Renal cortex interstitium (tissue), 11 donors: ENCODE measurements at regions not wholly inside any gene's neighbourhood (a gene's known extent, or its start where the extent isn't known, plus 50 kb on each side); places are given as distances from the start of the nearest gene placed in this dataset.

ENCODE experiments used
- DNase-seq, 11 donors: peaks; one replicate each; pipeline ENCODE4 v3.0.0-alpha.2; 2013; ENCODE audit warnings: low read depth in 9 of 11, low spot score in 4 of 11; ENCODE audit errors: extremely low read depth in 1 of 11

DNA sequence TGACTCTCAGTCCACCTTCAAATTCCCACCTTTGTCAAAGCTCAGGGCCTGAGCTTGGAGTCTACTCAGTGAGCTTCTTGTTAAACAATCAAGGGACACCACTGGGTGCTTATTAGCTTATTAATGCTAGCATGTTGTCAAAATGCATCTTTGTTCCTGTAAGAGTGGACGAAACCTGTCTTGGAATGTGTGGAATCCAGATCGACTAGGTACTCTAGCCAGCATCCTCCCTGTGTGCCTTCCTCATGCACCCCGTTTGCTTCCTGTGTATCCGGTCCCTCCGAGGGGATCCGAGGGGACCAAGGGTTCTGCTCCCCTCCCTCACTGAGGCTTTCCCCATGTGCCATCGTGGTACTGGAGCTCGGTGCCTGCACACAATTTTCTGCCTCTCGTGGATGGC lies 75.7 kb upstream of the UBE3A start:
- DNase-seq: no peak

GRCh38 chr15:25512957-25513356 lies 74.1 kb upstream of the UBE3A start:
- DNase-seq: no peak

DNA sequence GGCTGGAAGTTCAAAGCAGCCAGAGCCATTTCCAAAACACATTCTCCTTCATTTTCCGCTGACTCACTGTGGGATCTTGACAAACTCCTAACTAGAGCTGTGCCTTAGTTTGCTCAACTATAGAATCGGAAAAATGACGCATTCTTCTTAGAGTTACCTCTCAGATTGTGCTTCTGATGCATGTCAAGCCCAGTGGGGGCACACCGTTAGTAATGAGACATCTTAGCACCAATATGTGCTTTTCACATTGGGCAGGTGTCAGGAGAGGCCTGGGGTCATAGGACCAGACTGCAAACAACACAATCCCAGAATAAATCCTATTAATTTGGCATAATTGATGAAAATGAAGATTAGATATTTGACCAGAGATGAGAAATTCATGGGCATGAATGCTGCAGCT lies 71.3 kb upstream of the UBE3A start:
- no peak for DNase-seq

DNA sequence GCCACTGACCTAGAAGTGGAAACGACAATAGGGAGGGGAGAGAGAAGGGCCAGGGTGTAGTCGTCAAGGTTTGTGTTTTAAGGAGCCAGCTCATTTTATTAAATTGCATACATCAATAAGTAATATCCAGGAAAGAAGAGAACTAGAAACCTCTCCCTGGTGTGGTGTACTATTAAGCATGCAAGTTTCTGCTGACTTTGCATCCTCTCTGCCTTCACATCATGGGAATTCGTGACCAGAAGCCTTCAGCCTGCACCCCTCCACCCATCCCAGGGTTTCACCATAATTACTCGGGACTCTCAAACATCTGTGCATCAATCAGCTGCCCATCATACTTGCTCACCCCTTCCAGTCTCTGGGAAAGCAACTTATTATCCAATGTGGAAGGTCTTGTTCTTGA lies 70.9 kb upstream of the UBE3A start:
- no peak for DNase-seq

DNA sequence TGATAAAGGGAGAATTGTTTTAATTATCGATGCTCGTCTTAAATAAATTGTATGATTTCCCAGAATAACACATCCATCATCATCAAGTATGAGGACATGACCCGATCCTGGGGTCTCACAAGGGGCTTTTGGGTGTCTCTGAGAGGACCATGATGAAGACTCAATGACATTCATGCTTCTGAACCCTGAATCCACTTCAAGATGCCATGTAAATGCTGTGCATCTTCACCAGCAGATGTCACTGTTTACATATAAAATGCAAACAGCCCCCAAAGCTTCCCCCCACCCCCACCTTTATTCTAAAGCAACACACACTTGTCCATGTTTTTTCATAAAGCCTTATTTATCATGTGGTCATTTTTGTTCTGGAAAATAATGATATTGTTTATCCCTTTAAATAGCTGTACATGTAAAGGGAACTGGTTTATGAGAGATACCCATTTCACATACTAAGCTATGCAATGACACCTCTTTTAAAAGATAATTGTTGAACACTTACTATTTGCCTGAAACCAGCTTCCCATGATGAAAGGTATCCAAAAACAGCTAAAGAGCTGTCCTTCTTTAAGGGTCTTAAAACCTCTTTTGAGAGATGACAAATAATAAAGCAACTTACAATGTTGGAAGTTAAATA lies 69.7 kb upstream of the UBE3A start:
- peak in 5 of 11 donors; percentile 3 to 22 (median 9) for DNase-seq

- DNase-seq: no peak
Measured at GRCh38 chr15:25504307-25504706, 65.5 kb upstream of the UBE3A start.

- DNase-seq: peak in 8 of 11 donors; percentile 17 to 47 (median 36)
Measured at GRCh38 chr15:25501828-25502446, 63.1 kb upstream of the UBE3A start.

DNA sequence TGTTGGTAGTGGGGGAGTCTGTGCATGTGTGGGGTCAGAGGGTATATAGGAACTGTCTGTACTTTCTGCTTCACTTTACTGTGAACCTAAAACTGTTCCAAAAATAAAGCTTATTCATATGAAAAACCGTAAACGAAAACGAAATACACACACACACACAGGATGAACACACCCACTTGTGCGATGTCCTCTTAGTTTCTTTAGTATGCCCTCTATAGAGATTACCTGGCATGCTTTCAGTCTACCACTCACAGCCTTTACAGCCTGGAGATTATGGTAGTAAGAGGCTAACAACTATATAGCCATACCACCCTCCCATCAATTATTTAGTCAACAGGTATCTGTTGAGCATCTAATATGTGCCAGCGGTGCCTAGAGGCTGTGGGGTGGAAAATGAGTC lies 60.0 kb upstream of the UBE3A start:
- DNase-seq: no peak

DNA sequence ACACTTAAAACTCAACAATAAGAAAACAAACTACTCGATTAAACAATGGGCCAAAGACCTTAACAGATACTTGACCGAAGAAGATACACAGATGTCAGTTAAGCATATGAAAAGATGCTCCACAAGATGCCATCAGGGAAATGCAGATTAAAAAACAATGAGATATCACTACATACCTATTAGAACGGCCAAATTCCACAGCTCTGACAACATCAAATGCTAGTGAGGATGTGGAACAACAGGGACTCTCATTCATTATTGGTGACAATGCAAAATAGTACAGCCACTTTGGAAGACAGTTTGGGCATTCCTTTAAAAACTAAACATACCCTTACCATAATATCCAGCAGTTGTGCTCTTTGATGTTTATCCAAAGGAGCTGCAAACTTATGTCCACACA lies 59.1 kb upstream of the UBE3A start:
- DNase-seq: no peak

DNA sequence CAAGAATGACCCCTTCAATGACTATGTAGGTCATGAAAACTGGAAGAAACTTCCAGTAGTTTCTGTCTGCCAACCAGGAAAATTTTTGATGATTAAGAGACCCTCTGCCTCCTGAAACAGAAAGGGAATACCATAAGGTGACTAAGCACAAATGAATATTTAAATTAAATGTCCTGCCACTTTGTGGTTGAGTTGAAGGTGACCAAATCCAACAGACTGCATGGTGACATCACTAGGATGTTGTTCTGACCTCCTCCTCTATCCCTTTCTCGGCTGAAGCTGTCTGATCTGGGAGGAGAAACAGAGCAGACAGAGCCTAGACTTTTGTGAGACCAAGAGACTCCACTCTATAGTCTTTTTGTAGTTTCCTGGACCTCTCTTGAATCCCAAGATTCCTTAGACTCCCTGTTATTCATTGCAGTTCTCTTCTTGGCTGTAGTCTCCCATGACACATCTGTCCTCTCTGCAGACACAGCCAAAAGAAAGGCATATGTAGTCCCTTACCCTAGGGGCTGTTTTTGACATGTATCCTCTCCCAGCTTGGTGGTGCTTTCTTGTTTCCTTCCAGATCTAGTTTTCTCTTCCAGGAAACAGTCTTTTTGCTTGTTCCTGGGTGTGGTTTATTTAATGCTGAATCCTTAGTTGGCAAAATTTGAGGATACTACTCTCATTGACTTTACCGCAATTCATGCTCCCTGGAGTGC lies 55.2 kb upstream of the UBE3A start:
- DNase-seq: no peak

DNA sequence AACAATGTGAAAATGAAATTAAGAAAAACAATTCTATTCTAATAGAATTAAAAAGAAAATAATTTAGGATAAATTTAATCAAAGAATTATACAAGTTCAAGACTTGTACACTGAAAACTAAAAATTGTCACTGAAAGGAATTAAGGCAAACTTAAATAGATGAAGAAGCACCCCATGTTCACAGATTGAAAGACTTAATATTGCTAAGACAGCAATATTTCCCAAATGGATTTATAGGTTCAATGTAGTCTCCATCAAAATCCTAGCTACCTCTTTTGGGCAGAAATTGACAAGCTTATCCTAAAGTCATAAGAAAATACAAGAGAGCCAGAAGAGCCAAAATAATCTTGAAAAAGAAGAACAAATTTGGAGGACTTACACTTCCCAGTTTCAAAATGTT lies 53.5 kb upstream of the UBE3A start:
- no peak for DNase-seq
